HG03432 (cell line): ENCODE measurements at regions not wholly inside any gene's neighbourhood (a gene's known extent, or its start where the extent isn't known, plus 50 kb on each side); places are given as distances from the start of the nearest gene placed in this dataset.

Source experiments
- ATAC-seq: cut with Tn5 transposase; IDR thresholded peaks from one replicate; pipeline ENCODE4 v1.9.1; 2021; ENCODE audit warnings: mild to moderate bottlenecking, moderate library complexity; ENCODE audit not compliant: unreplicated experiment

- ATAC-seq = no peak
These were observed 871.3 kb upstream of the CDH8 start for GRCh38 chr16:62907562-62907961.

GRCh38 chr16:62903961-62904502 is 867.8 kb upstream of the CDH8 start:
- no peak for ATAC-seq

- no peak for ATAC-seq
These were observed 863.5 kb upstream of the CDH8 start for GRCh38 chr16:62899737-62900136.

- ATAC-seq = no peak
These were observed 852.9 kb upstream of the CDH8 start for GRCh38 chr16:62889097-62889496.

GRCh38 chr16:62883509-62883908 is 847.3 kb upstream of the CDH8 start:
- ATAC-seq = no peak

- ATAC-seq = no peak
These were observed 846.4 kb upstream of the CDH8 start for GRCh38 chr16:62882552-62883221.

- no peak for ATAC-seq
These were observed 839.9 kb upstream of the CDH8 start for GRCh38 chr16:62876133-62876532.

- no peak for ATAC-seq
These were observed 836.1 kb upstream of the CDH8 start for GRCh38 chr16:62872339-62872738.

- ATAC-seq = no peak
These were observed 834.3 kb upstream of the CDH8 start for GRCh38 chr16:62870554-62870953.

- peak; percentile 63 for ATAC-seq
These were observed 833.6 kb upstream of the CDH8 start for GRCh38 chr16:62869837-62870236.

- ATAC-seq = no peak
These were observed 826.9 kb upstream of the CDH8 start for GRCh38 chr16:62863139-62863538.

GRCh38 chr16:62853887-62854286 is 817.6 kb upstream of the CDH8 start:
- ATAC-seq = no peak

GRCh38 chr16:62846399-62847057 is 810.3 kb upstream of the CDH8 start:
- ATAC-seq = no peak

GRCh38 chr16:62832214-62832613 is 796.0 kb upstream of the CDH8 start:
- no peak for ATAC-seq

- ATAC-seq = no peak
These were observed 795.1 kb upstream of the CDH8 start for GRCh38 chr16:62831235-62831850.

- ATAC-seq = no peak
These were observed 793.4 kb upstream of the CDH8 start for GRCh38 chr16:62829607-62830006.

- no peak for ATAC-seq
These were observed 792.8 kb upstream of the CDH8 start for GRCh38 chr16:62829084-62829483.

- ATAC-seq = no peak
These were observed 785.6 kb upstream of the CDH8 start for GRCh38 chr16:62821824-62822223.

- no peak for ATAC-seq
These were observed 780.8 kb upstream of the CDH8 start for GRCh38 chr16:62816971-62817519.

GRCh38 chr16:62814891-62815290 is 778.7 kb upstream of the CDH8 start:
- no peak for ATAC-seq

- ATAC-seq = no peak
These were observed 769.1 kb upstream of the CDH8 start for GRCh38 chr16:62805221-62805857.
